Ishikawa (cell line): ENCODE measurements at regions not wholly inside any gene's neighbourhood (a gene's known extent, or its start where the extent isn't known, plus 50 kb on each side); places are given as distances from the start of the nearest gene placed in this dataset.

Source experiments
- CEBPB ChIP-seq: IDR thresholded peaks from 2 replicates; pipeline ENCODE4 v1.6.1; 2012
- CREB1 ChIP-seq: IDR thresholded peaks from 2 replicates; pipeline ENCODE4 v1.6.1; 2012; ENCODE audit warnings: low read depth
- EGR1 ChIP-seq: IDR thresholded peaks from 2 replicates; pipeline ENCODE4 v1.6.1; 2012
- EP300 ChIP-seq: IDR thresholded peaks from 2 replicates; pipeline ENCODE4 v1.6.1; 2012; ENCODE audit warnings: borderline replicate concordance
- FOXM1 ChIP-seq: IDR thresholded peaks from 2 replicates; pipeline ENCODE4 v1.6.1; 2012; ENCODE audit warnings: low read depth, borderline replicate concordance
- MAX ChIP-seq: IDR thresholded peaks from 2 replicates; pipeline ENCODE4 v1.6.1; 2012
- NFIC ChIP-seq: IDR thresholded peaks from 2 replicates; pipeline ENCODE4 v1.6.1; 2012
- RAD21 ChIP-seq: IDR thresholded peaks from 2 replicates; pipeline ENCODE4 v1.6.1; 2012; ENCODE audit warnings: low read depth
- REST ChIP-seq: IDR thresholded peaks from 2 replicates; pipeline ENCODE4 v1.6.1; 2012; ENCODE audit warnings: low read depth, mild to moderate bottlenecking
- TAF1 ChIP-seq: IDR thresholded peaks from 2 replicates; pipeline ENCODE4 v1.6.1; 2012; ENCODE audit warnings: low read depth, mild to moderate bottlenecking
- TCF12 ChIP-seq: IDR thresholded peaks from 2 replicates; pipeline ENCODE4 v1.6.1; 2012; ENCODE audit warnings: low read depth
- TEAD4 ChIP-seq: IDR thresholded peaks from 2 replicates; pipeline ENCODE4 v1.6.1; 2012
- USF1 ChIP-seq: IDR thresholded peaks from 2 replicates; pipeline ENCODE4 v1.6.1; 2012
- YY1 ChIP-seq: IDR thresholded peaks from 2 replicates; pipeline ENCODE4 v1.6.1; 2012; ENCODE audit warnings: low read depth
- ZBTB7A ChIP-seq: IDR thresholded peaks from 2 replicates; pipeline ENCODE4 v1.6.1; 2012; ENCODE audit warnings: low read depth

- TF ChIP-seq CEBPB (no peak), EP300 (no peak), TEAD4 (no peak), MAX (no peak), ZBTB7A (no peak), TCF12 (no peak), FOXM1 (no peak), RAD21 (no peak), CREB1 (no peak), EGR1 (no peak), YY1 (no peak), REST (no peak), NFIC (no peak)
These were observed 65.3 kb upstream of the HTR4 start for GRCh38 chr5:148719605-148720004.

- TF ChIP-seq CEBPB (no peak), TEAD4 (no peak), TAF1 (no peak), FOXM1 (no peak), EGR1 (no peak), MAX (no peak), CREB1 (no peak), USF1 (no peak), RAD21 (no peak), TCF12 (no peak)
These were observed 65.9 kb upstream of the HTR4 start for GRCh38 chr5:148720257-148720656.

GRCh38 chr5:148723143-148723542 lies 68.8 kb upstream of the HTR4 start:
- TF ChIP-seq FOXM1 (no peak), EP300 (no peak), EGR1 (no peak), CREB1 (no peak), TCF12 (no peak)

GRCh38 chr5:148725675-148726074 lies 71.3 kb upstream of the HTR4 start:
- TF ChIP-seq EP300 (no peak), TAF1 (no peak), YY1 (no peak), ZBTB7A (no peak)

- TF ChIP-seq YY1 (no peak), FOXM1 (no peak), CREB1 (no peak), CEBPB (no peak), MAX (no peak), TEAD4 (no peak), TCF12 (no peak), ZBTB7A (no peak), TAF1 (no peak), NFIC (no peak), EGR1 (no peak), RAD21 (no peak), EP300 (no peak), REST (no peak), USF1 (no peak)
These were observed 74.9 kb upstream of the HTR4 start for GRCh38 chr5:148729182-148729581.

GRCh38 chr5:148730270-148730669 lies 75.9 kb upstream of the HTR4 start:
- TF ChIP-seq FOXM1 (no peak), NFIC (no peak), USF1 (no peak), YY1 (no peak), TAF1 (no peak), TCF12 (no peak), TEAD4 (no peak), EGR1 (no peak), EP300 (no peak), CEBPB (no peak), REST (no peak), CREB1 (no peak), RAD21 (no peak), MAX (no peak), ZBTB7A (no peak)
